H1 (cell line): ENCODE measurements at regions not wholly inside any gene's neighbourhood (a gene's known extent, or its start where the extent isn't known, plus 50 kb on each side); places are given as distances from the start of the nearest gene placed in this dataset.
"Not testable (repeated sequence)": the region's sequence is repeated elsewhere in the genome, so short reads cannot be mapped to it uniquely, and the experiment has no call there.

Experiments used
- CTCF ChIA-PET: fragments of 300-600 bp; sonication (Branson Sonifier 250); formaldehyde crosslinking; loops from one replicate; lab custom pipeline; 2021; ENCODE audit not compliant: partially characterized antibody; lab: Charles Lee
- POLR2A ChIA-PET: fragments of 300-600 bp; sonication (Branson Sonifier 250); formaldehyde crosslinking; loops from one replicate; lab custom pipeline; 2021; ENCODE audit warnings: inconsistent platforms; ENCODE audit not compliant: partially characterized antibody; lab: Charles Lee
- DNase-seq, 2 experiments: peaks; one replicate each; pipeline versions ENCODE4 v3.0.0 to v3.0.0-alpha.2; 2010 to 2022; ENCODE audit warnings: low spot score in 2 of 2, low read depth in 1 of 2, mixed read lengths in 1 of 2
- FAIRE-seq: peaks from 2 replicates; lab custom pipeline; 2011; peaks lifted over from hg19 to GRCh38; lab: Jason Lieb, UNC
- H2AFZ ChIP-seq: 2 replicates; pipeline ENCODE4 v1.8.1; 2012; ENCODE audit warnings: low read length, inconsistent platforms
- H2AK5ac ChIP-seq: 2 replicates; pipeline ENCODE4 v1.6.1; 2013; ENCODE audit warnings: low read depth, low read length
- H2BK120ac ChIP-seq: replicated peaks from 2 replicates; pipeline ENCODE3; 2013; ENCODE audit warnings: low read depth, low read length, inconsistent platforms
- H2BK12ac ChIP-seq: 2 replicates; pipeline ENCODE4 v1.6.1; 2013; ENCODE audit warnings: low read depth, low read length
- H2BK15ac ChIP-seq: 2 replicates; pipeline ENCODE4 v1.6.1; 2013; ENCODE audit warnings: low read length
- H2BK20ac ChIP-seq: 2 replicates; pipeline ENCODE4 v1.6.1; 2013; ENCODE audit warnings: low read length
- H2BK5ac ChIP-seq: 2 replicates; pipeline ENCODE4 v1.6.1; 2013; ENCODE audit warnings: low read depth, low read length
- H3K14ac ChIP-seq: 2 replicates; pipeline ENCODE4 v1.6.1; 2013; ENCODE audit warnings: inconsistent platforms; ENCODE audit not compliant: insufficient read length
- H3K18ac ChIP-seq: 2 replicates; pipeline ENCODE4 v1.6.1; 2013; ENCODE audit warnings: low read length; ENCODE audit errors: extremely low read depth
- H3K23ac ChIP-seq: 2 replicates; pipeline ENCODE4 v1.6.1; 2013; ENCODE audit warnings: inconsistent platforms; ENCODE audit not compliant: insufficient read length
- H3K23me2 ChIP-seq: 2 replicates; pipeline ENCODE4 v1.6.1; 2013; ENCODE audit warnings: low read depth, low read length
- H3K27ac ChIP-seq: 2 replicates; pipeline ENCODE4 v1.6.1; 2011; ENCODE audit warnings: low read depth, low read length, inconsistent platforms
- H3K27me3 ChIP-seq, 4 experiments: replicated peaks in 1 of 4; 1 replicate in 1 of 4; 2 replicates in 3 of 4; pipeline versions ENCODE4 v1.6.1 to v1.8.1; 2011 to 2013; ENCODE audit warnings: low read length in 3 of 4, mild to moderate bottlenecking in 3 of 4, inconsistent platforms in 2 of 4, mixed read lengths in 2 of 4, moderate library complexity in 1 of 4; ENCODE audit not compliant: control insufficient read depth in 3 of 4, insufficient read depth in 3 of 4; ENCODE audit errors: extremely low read depth in 1 of 4
- H3K36me3 ChIP-seq, 4 experiments: 2 replicates each; pipeline versions ENCODE4 v1.6.1 to v1.8.1; 2011 to 2013; ENCODE audit warnings: mild to moderate bottlenecking in 4 of 4, low read length in 3 of 4, moderate library complexity in 2 of 4, control low read depth in 1 of 4, inconsistent platforms in 1 of 4; ENCODE audit not compliant: insufficient read depth in 4 of 4, control insufficient read depth in 2 of 4
- H3K4ac ChIP-seq: replicated peaks from 2 replicates; pipeline ENCODE3; 2013; ENCODE audit warnings: low read length, low read depth, mixed read lengths, inconsistent platforms; ENCODE audit not compliant: insufficient read length
- H3K4me1 ChIP-seq, 4 experiments: replicated peaks in 1 of 4; 1 replicate in 1 of 4; 2 replicates in 3 of 4; pipeline versions ENCODE4 v1.6.1 to v1.8.1; 2011 to 2013; ENCODE audit warnings: low read length in 3 of 4, inconsistent platforms in 2 of 4, mixed read lengths in 1 of 4; ENCODE audit not compliant: insufficient read depth in 4 of 4, control insufficient read depth in 3 of 4
- H3K4me2 ChIP-seq, 2 experiments: 2 replicates each; pipeline versions ENCODE4 v1.6.1 to v1.8.1; 2011 to 2013; ENCODE audit warnings: low read depth in 2 of 2, low read length in 2 of 2, control low read depth in 1 of 2, inconsistent platforms in 1 of 2, mild to moderate bottlenecking in 1 of 2; ENCODE audit not compliant: insufficient read depth in 1 of 2
- H3K4me3 ChIP-seq, 4 experiments: fragments of 200-600, 300-600 bp in 1 of 4; sonication (generic), shearing (Covaris generic), sonication (Bioruptor Twin) in 1 of 4; 2 replicates each; pipeline versions ENCODE4 v1.5.1 to v1.8.1; 2011 to 2016; ENCODE audit warnings: low read length in 4 of 4, low read depth in 3 of 4, control low read depth in 2 of 4, inconsistent platforms in 2 of 4, mild to moderate bottlenecking in 2 of 4, mixed read lengths in 1 of 4, moderate library complexity in 1 of 4; ENCODE audit not compliant: insufficient read depth in 2 of 4; ENCODE audit errors: extremely low read depth in 1 of 4
- H3K56ac ChIP-seq: replicated peaks from 2 replicates; pipeline ENCODE3; 2013; ENCODE audit warnings: low read depth, mild to moderate bottlenecking, mixed read lengths, low read length, inconsistent platforms; ENCODE audit not compliant: insufficient read length
- H3K79me1 ChIP-seq: 2 replicates; pipeline ENCODE4 v1.6.1; 2013; ENCODE audit warnings: low read depth, low read length, control low read depth
- H3K79me2 ChIP-seq, 2 experiments: 2 replicates each; pipeline versions ENCODE4 v1.6.1 to v1.8.1; 2012 to 2013; ENCODE audit warnings: low read length in 2 of 2, mild to moderate bottlenecking in 2 of 2, inconsistent platforms in 1 of 2; ENCODE audit not compliant: insufficient read depth in 2 of 2, control insufficient read depth in 1 of 2
- H3K9ac ChIP-seq, 4 experiments: replicated peaks in 1 of 4; 1 replicate in 1 of 4; 2 replicates in 3 of 4; pipeline versions ENCODE4 v1.6.1 to v1.8.1; 2011 to 2013; ENCODE audit warnings: low read depth in 3 of 4, low read length in 3 of 4, control low read depth in 2 of 4, mild to moderate bottlenecking in 2 of 4, moderate library complexity in 2 of 4, inconsistent platforms in 1 of 4; ENCODE audit errors: extremely low read depth in 1 of 4
- H3K9me3 ChIP-seq, 2 experiments: 2 replicates each; pipeline versions ENCODE4 v1.6.1 to v1.8.1; 2012 to 2013; ENCODE audit warnings: mild to moderate bottlenecking in 2 of 2, moderate library complexity in 2 of 2, control low read depth in 1 of 2, inconsistent platforms in 1 of 2, low read depth in 1 of 2, low read length in 1 of 2, mixed read lengths in 1 of 2; ENCODE audit not compliant: insufficient read depth in 2 of 2
- H4K20me1 ChIP-seq, 2 experiments: replicated peaks in 1 of 2; 2 replicates each; pipeline versions ENCODE3 to v1.8.1; 2011 to 2013; ENCODE audit warnings: inconsistent platforms in 2 of 2, low read length in 2 of 2, mild to moderate bottlenecking in 1 of 2; ENCODE audit not compliant: insufficient read depth in 2 of 2, control insufficient read depth in 1 of 2
- H4K5ac ChIP-seq: 2 replicates; pipeline ENCODE4 v1.6.1; 2013; ENCODE audit warnings: low read length, low read depth, mixed read lengths, inconsistent platforms; ENCODE audit not compliant: insufficient read length
- H4K8ac ChIP-seq: 2 replicates; pipeline ENCODE4 v1.8.0; 2013; ENCODE audit warnings: mild to moderate bottlenecking, moderate library complexity, low read length, inconsistent platforms; ENCODE audit not compliant: insufficient read depth; ENCODE audit errors: extremely low read depth
- H4K91ac ChIP-seq: replicated peaks from 2 replicates; pipeline ENCODE3; 2013; ENCODE audit warnings: low read length, mixed read lengths, inconsistent platforms; ENCODE audit not compliant: insufficient read length
- WGBS, 2 experiments: shearing (Covaris generic) in 1 of 2; methylation state at CpG; one replicate each; pipeline versions ENCODE4 v1.1.6 to v1.1.7; 2013 to 2015; ENCODE audit warnings: low lambda C conversion rate in 2 of 2, mixed read lengths in 2 of 2, inconsistent platforms in 1 of 2, low coverage in 1 of 2, missing lambda C conversion rate in 1 of 2; ENCODE audit not compliant: insufficient replicate concordance in 2 of 2, insufficient coverage in 1 of 2, insufficient read length in 1 of 2; ENCODE audit errors: extremely low coverage in 1 of 2, missing lambda C conversion rate in 1 of 2; 5-methylcytosine and 5-hydroxymethylcytosine counted together

GRCh38 chr3:159316706-159317105 lies 514.9 kb downstream of the MFSD1 start:
- FAIRE-seq, H3K4me1 ChIP-seq, H4K5ac ChIP-seq, H3K23me2 ChIP-seq, H3K9ac ChIP-seq, DNase-seq, H3K18ac ChIP-seq, H3K4me2 ChIP-seq, H3K79me2 ChIP-seq, H3K14ac ChIP-seq, H3K4ac ChIP-seq, H3K9me3 ChIP-seq, H3K27me3 ChIP-seq, H3K79me1 ChIP-seq, POLR2A ChIA-PET, H4K20me1 ChIP-seq, H3K23ac ChIP-seq, H2BK20ac ChIP-seq, H3K56ac ChIP-seq, H4K8ac ChIP-seq, H2BK120ac ChIP-seq, H3K4me3 ChIP-seq, H2AK5ac ChIP-seq, H2BK12ac ChIP-seq, H2BK15ac ChIP-seq, H2AFZ ChIP-seq, H4K91ac ChIP-seq, H2BK5ac ChIP-seq, H3K36me3 ChIP-seq, CTCF ChIA-PET, H3K27ac ChIP-seq: not testable (repeated sequence)
- WGBS, 2 experiments, result 90% methylated on average over 3 of the region's 3 CpGs; no CpG with 5 or more reads in 1 of the 2 experiments
